ENCODE measurements at regions not wholly inside any gene's neighbourhood (a gene's known extent, or its start where the extent isn't known, plus 50 kb on each side); places are given as distances from the start of the nearest gene placed in this dataset.
"Not testable (repeated sequence)": the region's sequence is repeated elsewhere in the genome, so short reads cannot be mapped to it uniquely, and the experiment has no call there.

GRCh38 chr21:25531538-25532250, 75.6 kb downstream of the MRPL39 start:
- DNase-seq, result not testable (repeated sequence)

DNA sequence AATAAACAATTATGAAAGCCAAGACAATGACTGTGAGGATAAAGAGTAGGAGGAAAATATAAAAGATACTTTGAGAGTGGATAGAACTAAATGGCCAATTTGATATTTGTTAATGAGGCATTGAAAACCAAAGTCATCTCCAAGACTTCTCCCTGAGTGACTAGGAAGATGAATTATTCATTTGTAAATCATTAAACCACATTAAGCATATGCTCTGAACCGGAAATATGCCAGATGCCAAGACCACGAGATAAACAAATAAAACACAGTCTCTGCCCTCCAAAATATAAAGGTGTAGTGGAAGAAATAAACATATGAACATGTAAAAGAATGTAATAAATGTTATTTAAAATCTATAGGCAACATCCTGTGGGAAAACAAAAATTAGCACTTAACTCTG, 78.8 kb downstream of the MRPL39 start:
- no peak for DNase-seq

GRCh38 chr21:25518491-25518911, 88.8 kb downstream of the MRPL39 start:
- no peak for DNase-seq

GRCh38 chr21:25515484-25516405, 91.5 kb downstream of the MRPL39 start:
- DNase-seq, result peak; percentile 31

DNA sequence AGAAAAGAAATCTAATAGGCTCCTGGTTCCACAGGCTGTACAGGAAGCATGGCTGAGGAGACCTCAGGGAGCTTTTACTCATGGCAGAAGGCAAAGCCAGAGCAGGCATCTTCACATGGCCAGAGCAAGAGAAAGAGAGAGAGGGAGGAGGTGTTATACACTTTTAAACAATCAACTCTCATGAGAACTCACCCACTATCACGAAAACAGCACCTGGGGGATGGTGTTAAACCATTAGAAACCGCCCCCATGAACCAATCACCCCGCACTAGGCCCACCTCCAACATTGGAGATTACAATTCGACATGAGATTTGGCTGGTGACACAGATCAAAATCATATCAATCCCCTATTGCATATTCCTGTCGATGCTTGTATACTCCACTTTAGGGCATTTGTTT, 93.5 kb downstream of the MRPL39 start:
- no peak for DNase-seq

DNA sequence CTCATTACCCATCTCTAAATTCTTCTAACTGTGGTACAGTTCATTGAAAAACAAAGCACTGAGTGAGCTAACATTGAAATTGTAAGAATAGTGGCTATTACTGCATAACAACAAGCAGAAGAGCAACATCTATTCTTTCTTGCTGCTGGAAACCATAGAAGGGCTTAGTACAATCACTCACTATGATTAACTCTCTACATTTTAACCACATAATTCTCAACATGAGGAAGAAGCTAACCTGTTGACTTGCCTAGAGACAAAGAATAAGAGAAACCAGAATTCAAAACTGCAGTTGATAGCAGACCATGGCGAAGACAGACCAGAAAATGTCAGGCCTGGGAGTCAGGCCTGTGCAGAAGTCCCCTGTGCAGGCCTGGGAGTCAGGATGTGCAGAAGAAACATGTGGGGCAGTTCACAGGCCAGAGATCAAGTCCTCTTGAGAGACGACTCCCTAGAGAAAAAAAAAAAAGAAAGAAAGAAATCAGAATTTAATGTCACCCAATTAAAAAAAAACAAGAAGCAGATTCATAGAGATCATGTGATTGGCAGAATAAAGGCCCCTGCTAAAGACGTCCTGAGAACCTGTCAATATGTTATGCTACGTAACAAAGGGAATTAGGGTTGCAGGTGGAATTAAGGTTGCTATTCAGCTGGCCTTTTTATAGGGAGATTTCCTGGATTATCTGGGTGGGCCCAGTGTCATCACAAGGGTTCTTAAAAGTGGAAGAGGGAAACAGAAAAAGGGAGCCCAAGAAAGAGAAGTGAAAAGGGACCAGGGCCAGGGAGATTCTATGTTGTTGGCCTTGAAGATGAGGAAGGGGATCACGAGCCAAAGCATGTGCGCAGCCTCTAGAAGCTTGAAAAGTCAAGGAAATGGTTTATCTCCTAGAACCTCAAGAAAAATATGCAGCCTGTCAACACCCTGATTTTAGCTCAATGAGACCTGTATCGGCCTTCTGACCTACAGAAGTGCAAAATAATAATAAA, 94.9 kb downstream of the MRPL39 start:
- DNase-seq, result no peak

GRCh38 chr21:25509862-25510261, 97.4 kb downstream of the MRPL39 start:
- DNase-seq, result no peak

DNA sequence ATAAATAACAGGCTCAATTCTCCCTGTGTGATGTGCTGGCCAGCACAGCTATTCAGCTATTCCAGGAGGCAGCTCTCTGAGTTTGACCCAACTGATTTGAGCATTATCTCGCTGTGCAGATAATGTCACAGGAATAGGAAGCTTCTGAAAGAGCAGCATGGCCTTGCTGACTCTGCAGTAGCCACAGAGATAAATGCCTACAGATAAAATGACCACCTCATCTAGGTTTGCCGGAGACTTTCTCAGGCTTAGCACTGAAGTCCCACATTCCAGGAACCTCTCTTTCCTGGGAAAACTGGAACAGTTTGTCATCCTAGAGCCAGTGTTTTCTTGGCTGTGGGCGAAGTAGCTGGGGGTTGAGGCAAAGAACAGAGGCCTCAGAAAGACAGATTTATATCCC, 98.9 kb downstream of the MRPL39 start:
- DNase-seq, result no peak

GRCh38 chr21:25507522-25507921, 99.8 kb downstream of the MRPL39 start:
- DNase-seq, result peak; percentile 57

- peak; percentile 92 for DNase-seq
Observed at GRCh38 chr21:25506887-25507286, 100.4 kb downstream of the MRPL39 start.

DNA sequence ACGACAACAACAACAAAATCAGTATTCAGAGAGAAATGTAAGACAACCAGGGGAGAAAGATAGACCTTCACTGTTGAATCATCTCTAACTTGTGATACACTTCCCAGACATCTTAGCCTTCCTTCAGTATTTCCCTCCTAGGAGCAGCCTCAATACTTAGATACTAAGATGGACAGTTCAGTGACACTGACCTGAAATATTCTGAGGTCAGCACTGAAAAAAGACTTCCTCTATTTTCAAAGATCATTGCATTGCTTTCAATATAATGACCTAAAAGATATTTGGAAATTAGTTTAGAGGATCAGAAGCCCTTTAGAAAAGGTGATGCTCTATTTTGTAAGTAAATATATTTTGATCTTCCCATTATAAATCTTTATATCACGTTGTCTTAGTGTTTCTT, 101.0 kb downstream of the MRPL39 start:
- DNase-seq, result peak; percentile 25

GRCh38 chr21:25503981-25504380, 103.3 kb downstream of the MRPL39 start:
- DNase-seq, result no peak

GRCh38 chr21:25501996-25502665, 105.2 kb downstream of the MRPL39 start:
- no peak for DNase-seq

DNA sequence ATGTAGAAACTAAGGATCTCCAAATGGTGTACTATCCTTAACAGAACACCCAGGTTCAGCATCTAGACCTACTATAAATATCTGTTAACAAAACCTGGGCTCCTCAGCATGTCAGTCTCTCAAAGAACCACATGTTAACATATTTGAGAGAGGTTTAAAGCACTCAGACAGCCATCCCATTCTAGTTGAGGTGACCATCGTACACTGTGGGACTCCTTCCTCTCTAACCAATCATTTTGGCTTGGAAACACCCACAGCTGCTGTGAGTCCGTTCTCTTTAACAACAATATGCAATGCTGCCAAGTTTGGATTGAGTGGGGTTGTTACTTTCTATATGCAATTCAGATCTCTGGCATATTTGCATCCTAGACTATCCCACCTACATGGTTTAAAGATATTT, 105.8 kb downstream of the MRPL39 start:
- no peak for DNase-seq

DNA sequence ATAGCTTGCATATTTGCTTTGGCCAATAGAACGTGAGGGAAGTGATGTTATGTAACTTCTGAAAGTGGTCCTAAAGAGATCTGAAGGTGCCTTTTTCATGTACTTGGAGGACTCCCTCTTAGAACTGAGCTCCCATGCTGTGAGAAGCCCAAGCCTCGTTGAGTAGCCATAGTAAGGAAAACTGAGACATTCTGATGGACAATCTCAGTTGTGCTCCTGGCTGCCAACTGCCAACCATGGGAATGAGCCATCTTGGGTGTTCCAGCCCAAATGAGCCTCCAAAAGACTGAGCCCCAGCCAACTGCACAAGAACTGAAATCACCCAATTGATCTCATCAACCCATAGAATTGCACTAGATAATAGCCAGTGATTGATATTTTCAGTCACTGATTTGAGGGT, 106.7 kb downstream of the MRPL39 start:
- no peak for DNase-seq

DNA sequence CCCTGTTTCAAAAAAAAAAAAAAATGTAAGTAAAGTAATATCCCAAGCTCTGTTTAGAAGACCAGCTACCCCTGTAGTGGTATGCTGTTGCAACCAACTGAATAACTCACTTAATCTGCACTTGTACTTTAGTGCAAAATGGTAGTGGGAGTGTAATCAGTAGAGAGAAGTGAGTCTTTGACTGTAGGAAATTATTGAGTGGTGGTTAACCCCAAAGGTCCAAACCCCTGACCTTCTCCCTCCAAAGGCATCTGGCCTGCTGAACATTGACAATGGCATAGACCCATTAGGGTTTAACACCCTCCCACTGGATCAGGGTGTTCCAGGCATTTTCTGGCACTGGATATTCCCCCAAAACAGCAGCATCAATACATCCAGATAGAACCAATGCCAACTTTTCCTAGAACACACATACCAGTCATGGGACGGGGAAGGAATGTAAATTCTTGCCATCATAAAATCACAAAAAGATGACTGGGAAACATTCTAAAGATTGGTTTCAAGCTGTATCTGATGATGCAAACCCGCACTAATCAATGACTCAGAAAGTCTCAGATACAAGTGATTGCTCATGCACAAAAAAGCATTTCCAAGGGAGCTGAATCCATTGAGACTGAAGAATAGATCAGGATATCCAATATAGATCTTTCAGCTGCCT, 110.3 kb downstream of the MRPL39 start:
- DNase-seq, result peak; percentile 78

DNA sequence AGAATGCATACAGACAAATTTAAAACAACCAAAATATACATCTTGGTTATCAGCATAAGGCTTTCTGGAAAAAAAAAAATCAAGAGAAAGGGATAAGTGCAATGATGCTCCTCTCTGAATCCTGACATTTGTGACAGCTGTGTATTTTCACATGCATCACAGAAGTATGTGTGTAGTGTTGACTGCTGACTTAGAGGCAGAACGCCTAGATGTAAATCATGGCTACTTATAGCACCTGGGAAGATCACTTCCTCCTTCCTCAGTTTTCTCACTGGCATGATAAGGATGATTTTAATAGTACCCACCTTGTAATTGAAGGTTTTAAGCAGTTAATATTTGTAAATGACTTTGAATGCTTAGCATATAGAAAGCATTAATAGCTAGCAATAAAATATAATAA, 112.5 kb downstream of the MRPL39 start:
- no peak for DNase-seq

DNA sequence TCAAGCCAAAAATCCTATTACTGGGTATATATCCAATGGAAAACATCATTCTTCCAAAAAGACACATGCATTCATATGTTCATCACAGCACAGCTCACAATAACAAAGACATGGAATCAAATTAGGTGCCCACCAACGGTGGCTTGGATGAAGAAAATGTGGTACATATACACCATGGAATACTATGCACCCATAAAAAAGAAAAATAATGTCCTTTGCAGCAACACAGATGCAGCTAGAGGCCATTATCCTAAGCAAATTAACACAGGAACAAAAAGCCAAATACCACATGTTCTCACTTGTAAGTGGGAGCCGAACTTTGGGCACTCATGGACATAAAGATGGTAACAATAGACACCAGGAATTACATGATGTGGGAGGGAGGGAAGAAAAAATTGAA, 113.6 kb downstream of the MRPL39 start:
- DNase-seq, result no peak

DNA sequence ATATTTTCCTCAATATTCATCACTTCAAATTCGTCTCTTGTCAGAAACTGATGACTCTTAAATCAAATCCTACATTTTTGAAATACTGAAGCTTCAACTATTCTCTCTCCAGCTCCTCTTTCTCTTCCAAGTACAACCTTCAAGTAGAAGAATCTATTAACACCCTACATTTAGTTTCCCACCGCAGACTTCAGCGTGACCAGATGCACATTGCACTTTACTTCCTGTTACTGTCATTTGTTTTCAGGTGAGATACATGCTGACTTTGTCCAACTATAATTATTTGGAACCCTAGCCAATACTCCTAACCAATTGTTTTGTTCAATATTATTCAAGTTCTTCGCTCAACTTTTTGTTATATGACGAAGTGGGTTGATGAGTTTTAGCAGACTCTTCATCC, 116.0 kb downstream of the MRPL39 start:
- DNase-seq, result no peak

- peak; percentile 9 for DNase-seq
Observed at GRCh38 chr21:25490742-25491141, 116.5 kb downstream of the MRPL39 start.

GRCh38 chr21:25489673-25490072, 117.6 kb downstream of the MRPL39 start:
- DNase-seq, result no peak

Measured in HCEC 1CT (cell line).